ENCODE measurements at regions not wholly inside any gene's neighbourhood (a gene's known extent, or its start where the extent isn't known, plus 50 kb on each side); places are given as distances from the start of the nearest gene placed in this dataset.

- no peak for TF ChIP-seq CTCF (IDR thresholded peaks at IDR 0.05)
- no peak for TF ChIP-seq EZH2 (IDR thresholded peaks at IDR 0.05; ENCODE audit: borderline replicate concordance, insufficient read depth, low read depth, low read length, poor library complexity, severe bottlenecking)
These were observed 103.8 kb downstream of the HAUS1 start for GRCh38 chr18:46207985-46208384.

Measured in B cell (primary cell).